ENCODE measurements at regions not wholly inside any gene's neighbourhood (a gene's known extent, or its start where the extent isn't known, plus 50 kb on each side); places are given as distances from the start of the nearest gene placed in this dataset.

- DNase-seq: no peak
- in situ Hi-C loops (cut with MboI; ENCODE audit: low pct_unique_long_range_greater_than_20kb, low sequenced_read_pairs): no loop called here
Observed at GRCh38 chr2:104023765-104024164, 830.1 kb upstream of the POU3F3 start.

GRCh38 chr2:104025295-104025694 lies 828.6 kb upstream of the POU3F3 start:
- DNase-seq: no peak
- in situ Hi-C loops (cut with MboI; ENCODE audit: low pct_unique_long_range_greater_than_20kb, low sequenced_read_pairs): no loop called here

- in situ Hi-C loops (cut with MboI; ENCODE audit: low pct_unique_long_range_greater_than_20kb, low sequenced_read_pairs): no loop called here
- no peak for DNase-seq
Observed at GRCh38 chr2:104026725-104027124, 827.2 kb upstream of the POU3F3 start.

GRCh38 chr2:104027321-104027720 lies 826.6 kb upstream of the POU3F3 start:
- no peak for DNase-seq
- in situ Hi-C loops (cut with MboI; ENCODE audit: low pct_unique_long_range_greater_than_20kb, low sequenced_read_pairs): no loop called here

GRCh38 chr2:104028061-104028460 lies 825.9 kb upstream of the POU3F3 start:
- in situ Hi-C loops (cut with MboI; ENCODE audit: low pct_unique_long_range_greater_than_20kb, low sequenced_read_pairs): no loop called here

GRCh38 chr2:104033399-104033798 lies 820.5 kb upstream of the POU3F3 start:
- DNase-seq: peak; percentile 39
- in situ Hi-C loops (cut with MboI; ENCODE audit: low pct_unique_long_range_greater_than_20kb, low sequenced_read_pairs): no loop called here

More at GRCh38 chr2:104028061-104028460, 825.9 kb upstream of the POU3F3 start:
- DNase-seq: no peak

GRCh38 chr2:104040771-104041170 lies 813.1 kb upstream of the POU3F3 start:
- in situ Hi-C loops (cut with MboI; ENCODE audit: low pct_unique_long_range_greater_than_20kb, low sequenced_read_pairs): no loop called here
- no peak for DNase-seq

- DNase-seq: no peak
- in situ Hi-C loops (cut with MboI; ENCODE audit: low pct_unique_long_range_greater_than_20kb, low sequenced_read_pairs): no loop called here
Observed at GRCh38 chr2:104041351-104041750, 812.6 kb upstream of the POU3F3 start.

GRCh38 chr2:104043864-104044263 lies 810.1 kb upstream of the POU3F3 start:
- in situ Hi-C loops (cut with MboI; ENCODE audit: low pct_unique_long_range_greater_than_20kb, low sequenced_read_pairs): no loop called here
- no peak for DNase-seq

- in situ Hi-C loops (cut with MboI; ENCODE audit: low pct_unique_long_range_greater_than_20kb, low sequenced_read_pairs): no loop called here
- DNase-seq: no peak
Observed at GRCh38 chr2:104045071-104045470, 808.8 kb upstream of the POU3F3 start.

- no peak for DNase-seq
- in situ Hi-C loops (cut with MboI; ENCODE audit: low pct_unique_long_range_greater_than_20kb, low sequenced_read_pairs): no loop called here
Observed at GRCh38 chr2:104046466-104046865, 807.4 kb upstream of the POU3F3 start.

GRCh38 chr2:104047516-104047915 lies 806.4 kb upstream of the POU3F3 start:
- in situ Hi-C loops (cut with MboI; ENCODE audit: low pct_unique_long_range_greater_than_20kb, low sequenced_read_pairs): no loop called here
- no peak for DNase-seq

- no peak for DNase-seq
- in situ Hi-C loops (cut with MboI; ENCODE audit: low pct_unique_long_range_greater_than_20kb, low sequenced_read_pairs): no loop called here
Observed at GRCh38 chr2:104049438-104049837, 804.5 kb upstream of the POU3F3 start.

GRCh38 chr2:104049981-104050380 lies 803.9 kb upstream of the POU3F3 start:
- in situ Hi-C loops (cut with MboI; ENCODE audit: low pct_unique_long_range_greater_than_20kb, low sequenced_read_pairs): no loop called here
- DNase-seq: no peak

- in situ Hi-C loops (cut with MboI; ENCODE audit: low pct_unique_long_range_greater_than_20kb, low sequenced_read_pairs): no loop called here
- DNase-seq: no peak
Observed at GRCh38 chr2:104050656-104051242, 803.2 kb upstream of the POU3F3 start.

GRCh38 chr2:104051766-104052165 lies 802.1 kb upstream of the POU3F3 start:
- in situ Hi-C loops (cut with MboI; ENCODE audit: low pct_unique_long_range_greater_than_20kb, low sequenced_read_pairs): no loop called here
- DNase-seq: no peak

- DNase-seq: no peak
- in situ Hi-C loops (cut with MboI; ENCODE audit: low pct_unique_long_range_greater_than_20kb, low sequenced_read_pairs): no loop called here
Observed at GRCh38 chr2:104052356-104052755, 801.6 kb upstream of the POU3F3 start.

- in situ Hi-C loops (cut with MboI; ENCODE audit: low pct_unique_long_range_greater_than_20kb, low sequenced_read_pairs): no loop called here
- no peak for DNase-seq
Observed at GRCh38 chr2:104056451-104056850, 797.5 kb upstream of the POU3F3 start.

- no peak for DNase-seq
- in situ Hi-C loops (cut with MboI; ENCODE audit: low pct_unique_long_range_greater_than_20kb, low sequenced_read_pairs): no loop called here
Observed at GRCh38 chr2:104068665-104069064, 785.2 kb upstream of the POU3F3 start.

GRCh38 chr2:104077573-104077972 lies 776.3 kb upstream of the POU3F3 start:
- no peak for DNase-seq
- in situ Hi-C loops (cut with MboI; ENCODE audit: low pct_unique_long_range_greater_than_20kb, low sequenced_read_pairs): no loop called here

GRCh38 chr2:104078431-104079157 lies 775.3 kb upstream of the POU3F3 start:
- in situ Hi-C loops (cut with MboI; ENCODE audit: low pct_unique_long_range_greater_than_20kb, low sequenced_read_pairs): no loop called here
- DNase-seq: no peak
